ENCODE measurements at regions not wholly inside any gene's neighbourhood (a gene's known extent, or its start where the extent isn't known, plus 50 kb on each side); places are given as distances from the start of the nearest gene placed in this dataset.

GRCh38 chr2:204357286-204357685 lies 188.0 kb upstream of the PARD3B start (continued):
- TF ChIP-seq AR (CRISPR knock-in tag; IDR thresholded peaks at IDR 0.05): no peak
- no peak for TF ChIP-seq NFATC4 (CRISPR knock-in tag; IDR thresholded peaks at IDR 0.05)
- no peak for TF ChIP-seq ZNF121 (CRISPR knock-in tag; IDR thresholded peaks at IDR 0.05)

- no peaks in the 10 kb centered on the region for H3K27me3 Mint-ChIP-seq (ENCODE audit: low read depth)
- no peak overlapping the region for H3K4me3 Mint-ChIP-seq
- TF ChIP-seq ATF2 (CRISPR knock-in tag; IDR thresholded peaks at IDR 0.05; ENCODE audit: borderline replicate concordance, low read depth) (no peak), ZNF512 (CRISPR knock-in tag; IDR thresholded peaks at IDR 0.05; ENCODE audit: borderline replicate concordance) (no peak), ZNF281 (CRISPR knock-in tag; IDR thresholded peaks at IDR 0.05) (no peak), ZNF425 (CRISPR knock-in tag; conservative IDR thresholded peaks at IDR 0.05) (no peak), PREB (CRISPR knock-in tag; IDR thresholded peaks at IDR 0.05; ENCODE audit: borderline replicate concordance) (no peak), GTF2I (CRISPR knock-in tag; conservative IDR thresholded peaks at IDR 0.05) (no peak), ZSCAN18 (CRISPR knock-in tag; IDR thresholded peaks at IDR 0.05) (no peak), RELA (CRISPR knock-in tag; IDR thresholded peaks at IDR 0.05; ENCODE audit: borderline replicate concordance) (no peak), KAT7 (CRISPR knock-in tag; IDR thresholded peaks at IDR 0.05; ENCODE audit: borderline replicate concordance) (no peak), SP1 (CRISPR knock-in tag; conservative IDR thresholded peaks at IDR 0.05) (no peak), FOXP1 (CRISPR knock-in tag; IDR thresholded peaks at IDR 0.05; ENCODE audit: borderline replicate concordance) (no peak), ZNF396 (CRISPR knock-in tag; IDR thresholded peaks at IDR 0.05; ENCODE audit: borderline replicate concordance) (no peak), ESRRA (CRISPR knock-in tag; IDR thresholded peaks at IDR 0.05; ENCODE audit: borderline replicate concordance) (no peak)
- CTCF ChIA-PET: no interaction called here
- H3K36me3 Mint-ChIP-seq: no peaks in the 10 kb centered on the region
- DNase-seq (ENCODE audit: low spot score): no peak
- no peak overlapping the region for H3K27ac Mint-ChIP-seq
- POLR2A ChIA-PET: no interaction called here
- no peaks in the 10 kb centered on the region for H3K9me3 Mint-ChIP-seq
- no peaks in the 10 kb centered on the region for H3K4me1 Mint-ChIP-seq
- no peak for ATAC-seq
Observed at GRCh38 chr2:204359076-204359475, 186.2 kb upstream of the PARD3B start.
